ENCODE measurements at regions not wholly inside any gene's neighbourhood (a gene's known extent, or its start where the extent isn't known, plus 50 kb on each side); places are given as distances from the start of the nearest gene placed in this dataset.

DNA sequence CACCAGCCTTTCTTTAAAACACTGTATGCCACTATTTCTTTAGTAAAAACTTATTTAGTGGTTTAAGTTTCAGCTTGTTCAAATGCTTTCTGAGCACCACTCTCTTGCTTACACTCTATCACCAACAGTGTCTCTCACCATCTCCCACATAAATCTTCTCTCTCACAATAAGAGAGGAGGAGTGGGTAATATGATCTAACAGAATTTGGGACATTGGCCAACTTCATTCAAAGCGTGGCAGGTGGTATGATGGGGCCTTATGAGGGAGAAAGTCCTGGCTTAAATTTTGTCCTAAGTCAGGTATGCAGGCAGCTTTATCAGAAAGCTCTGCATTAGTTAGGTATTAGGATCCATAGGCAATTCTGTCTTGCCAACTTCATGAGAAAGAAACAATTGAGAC is 1132.5 kb downstream of the TUSC7 start:
- Histone ChIP-seq H3K27me3 (no peaks in the 10 kb centered on the region), H3K36me3 (no peaks in the 10 kb centered on the region), H3K9me3 (no peaks in the 10 kb centered on the region), H3K9ac (ENCODE audit: low read depth in 2 of 2, low read length in 2 of 2) (no peak overlapping the region), H3K4me1 (no peaks in the 10 kb centered on the region), H3K4me3 (no peak overlapping the region), H3K27ac (no peak overlapping the region)
- TF ChIP-seq, protein P1, sequence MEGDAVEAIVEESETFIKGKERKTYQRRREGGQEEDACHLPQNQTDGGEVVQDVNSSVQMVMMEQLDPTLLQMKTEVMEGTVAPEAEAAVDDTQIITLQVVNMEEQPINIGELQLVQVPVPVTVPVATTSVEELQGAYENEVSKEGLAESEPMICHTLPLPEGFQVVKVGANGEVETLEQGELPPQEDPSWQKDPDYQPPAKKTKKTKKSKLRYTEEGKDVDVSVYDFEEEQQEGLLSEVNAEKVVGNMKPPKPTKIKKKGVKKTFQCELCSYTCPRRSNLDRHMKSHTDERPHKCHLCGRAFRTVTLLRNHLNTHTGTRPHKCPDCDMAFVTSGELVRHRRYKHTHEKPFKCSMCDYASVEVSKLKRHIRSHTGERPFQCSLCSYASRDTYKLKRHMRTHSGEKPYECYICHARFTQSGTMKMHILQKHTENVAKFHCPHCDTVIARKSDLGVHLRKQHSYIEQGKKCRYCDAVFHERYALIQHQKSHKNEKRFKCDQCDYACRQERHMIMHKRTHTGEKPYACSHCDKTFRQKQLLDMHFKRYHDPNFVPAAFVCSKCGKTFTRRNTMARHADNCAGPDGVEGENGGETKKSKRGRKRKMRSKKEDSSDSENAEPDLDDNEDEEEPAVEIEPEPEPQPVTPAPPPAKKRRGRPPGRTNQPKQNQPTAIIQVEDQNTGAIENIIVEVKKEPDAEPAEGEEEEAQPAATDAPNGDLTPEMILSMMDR (IDR thresholded peaks at IDR 0.05) = no peak
- intact Hi-C loops (cut with DNase I) = no loop called here
- no peak for DNase-seq

DNA sequence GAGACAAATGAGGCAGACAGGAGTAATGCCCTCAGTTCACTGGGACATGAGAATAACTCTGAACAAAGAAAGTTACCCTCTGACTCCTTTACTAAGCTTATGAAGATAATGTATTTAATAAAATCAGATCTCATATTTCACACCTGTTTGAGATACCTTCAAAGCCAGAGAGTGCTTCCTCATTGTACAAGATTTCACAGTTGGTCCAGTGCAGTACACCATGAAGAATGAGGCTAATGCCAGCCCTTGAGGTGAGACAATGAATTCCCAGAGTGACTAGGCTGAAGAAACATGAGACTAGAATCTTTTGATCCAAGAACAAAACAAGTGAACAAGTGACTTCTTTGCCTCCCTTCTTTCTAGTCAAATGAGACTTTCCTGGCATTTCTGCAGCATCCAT is 1133.8 kb downstream of the TUSC7 start:
- no peaks in the 10 kb centered on the region for H3K36me3 ChIP-seq
- intact Hi-C loops (cut with DNase I) = no loop called here
- no peak for DNase-seq

DNA sequence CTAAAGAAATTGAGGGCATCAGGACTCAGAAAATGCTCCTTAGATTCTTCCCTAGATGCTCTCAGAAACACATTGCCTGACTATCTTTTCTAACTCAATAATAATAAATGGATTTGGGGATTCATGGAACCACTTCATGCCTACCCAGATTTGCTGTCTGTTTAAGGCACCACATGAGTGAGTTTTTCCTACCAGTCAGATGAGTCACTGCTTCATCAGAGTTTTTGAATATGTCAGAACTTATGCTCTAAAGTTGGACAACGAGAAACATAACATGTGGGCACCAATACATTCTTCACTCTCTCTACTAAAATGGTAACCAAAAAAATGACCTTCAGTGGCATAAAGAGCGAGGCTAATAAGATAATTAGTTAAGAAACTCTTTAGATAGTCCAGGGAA is 1135.1 kb downstream of the TUSC7 start:
- Histone ChIP-seq H3K36me3 (no peaks in the 10 kb centered on the region), H3K27ac (no peak overlapping the region), H3K27me3 (no peaks in the 10 kb centered on the region), H3K9ac (ENCODE audit: low read depth in 2 of 2, low read length in 2 of 2) (no peak overlapping the region), H3K9me3 (no peaks in the 10 kb centered on the region), H3K4me1 (no peaks in the 10 kb centered on the region), H3K4me3 (no peak overlapping the region)
- intact Hi-C loops (cut with DNase I) = no loop called here
- TF ChIP-seq, protein P1 (IDR thresholded peaks at IDR 0.05) = no peak
- DNase-seq = no peak

More for the DNA sequence above, 1133.8 kb downstream of the TUSC7 start:
- TF ChIP-seq, protein P1 (IDR thresholded peaks at IDR 0.05) = no peak
- no peaks in the 10 kb centered on the region for H3K9me3 ChIP-seq
- H3K9ac ChIP-seq (ENCODE audit: low read depth in 2 of 2, low read length in 2 of 2) = no peak overlapping the region
- no peaks in the 10 kb centered on the region for H3K27me3 ChIP-seq
- H3K4me3 ChIP-seq = no peak overlapping the region
- H3K27ac ChIP-seq = no peak overlapping the region
- H3K4me1 ChIP-seq = no peaks in the 10 kb centered on the region

DNA sequence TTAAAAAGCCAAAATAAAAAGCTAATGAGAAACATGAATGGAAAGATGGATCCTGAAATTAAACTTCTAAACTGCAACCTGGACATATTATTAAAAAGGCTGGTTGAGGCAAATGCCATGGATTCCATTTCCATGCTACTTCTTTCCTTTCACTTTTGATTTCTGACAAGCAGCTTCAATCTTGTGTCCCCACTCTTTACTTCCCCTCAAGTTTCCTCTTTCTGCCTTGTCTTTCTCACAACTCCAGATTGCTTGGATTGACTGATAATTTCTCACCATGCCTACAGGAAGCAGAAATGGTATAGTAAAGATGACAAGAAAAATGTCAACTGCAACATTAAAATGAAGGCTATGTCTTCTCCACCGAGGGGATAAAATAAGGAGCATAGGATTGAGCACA is 1136.7 kb downstream of the TUSC7 start:
- no peaks in the 10 kb centered on the region for H3K9me3 ChIP-seq
- TF ChIP-seq, protein P1 (IDR thresholded peaks at IDR 0.05) = no peak
- no peak overlapping the region for H3K27ac ChIP-seq
- H3K4me1 ChIP-seq = no peaks in the 10 kb centered on the region
- no peak for DNase-seq
- intact Hi-C loops (cut with DNase I) = no loop called here
- H3K9ac ChIP-seq (ENCODE audit: low read depth in 2 of 2, low read length in 2 of 2) = no peak overlapping the region
- H3K27me3 ChIP-seq = no peaks in the 10 kb centered on the region
- no peak overlapping the region for H3K4me3 ChIP-seq
- H3K36me3 ChIP-seq = no peaks in the 10 kb centered on the region

DNA sequence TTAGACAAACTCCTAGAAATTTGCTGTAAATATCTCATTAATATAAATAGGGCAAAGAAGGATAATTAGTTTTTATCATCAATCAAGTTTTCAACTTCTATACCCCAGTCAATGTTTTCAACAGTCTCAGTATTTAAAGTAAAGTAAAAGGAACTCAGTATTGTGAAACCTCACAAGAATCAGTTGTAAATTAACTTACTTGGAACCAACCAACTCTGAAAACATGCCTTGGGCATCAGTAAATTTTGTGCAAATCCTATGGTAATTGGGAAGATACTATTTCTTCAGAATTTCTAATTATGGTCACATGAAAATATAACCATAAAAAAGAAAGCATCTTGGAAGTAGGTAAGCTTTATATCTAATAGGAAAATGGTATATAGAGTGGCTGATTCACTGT is 1139.0 kb downstream of the TUSC7 start:
- H3K36me3 ChIP-seq = no peaks in the 10 kb centered on the region
- H3K27me3 ChIP-seq = no peaks in the 10 kb centered on the region
- TF ChIP-seq, protein P1 (IDR thresholded peaks at IDR 0.05) = no peak
- H3K27ac ChIP-seq = no peak overlapping the region
- DNase-seq = no peak
- intact Hi-C loops (cut with DNase I) = no loop called here
- no peaks in the 10 kb centered on the region for H3K4me1 ChIP-seq
- no peak overlapping the region for H3K9ac ChIP-seq (ENCODE audit: low read depth in 2 of 2, low read length in 2 of 2)
- no peak overlapping the region for H3K4me3 ChIP-seq
- H3K9me3 ChIP-seq = no peaks in the 10 kb centered on the region

Measured in colonic mucosa (tissue), 4 donors.